ENCODE measurements at regions not wholly inside any gene's neighbourhood (a gene's known extent, or its start where the extent isn't known, plus 50 kb on each side); places are given as distances from the start of the nearest gene placed in this dataset.

GRCh38 chr10:76759681-76760080, 877.9 kb downstream of the KCNMA1 start:
- TF ChIP-seq CTCF (conservative IDR thresholded peaks at IDR 0.05; ENCODE audit: low read length) (no peak), EZH2phosphoT487 (IDR thresholded peaks at IDR 0.05; ENCODE audit: borderline replicate concordance) (no peak)

All from Loucy (cell line).